RWPE1 (cell line): ENCODE measurements at regions not wholly inside any gene's neighbourhood (a gene's known extent, or its start where the extent isn't known, plus 50 kb on each side); places are given as distances from the start of the nearest gene placed in this dataset.

Experiments used
- CTCF ChIA-PET: fragments of 350-600 bp; sonication (Branson Sonifier 250); formaldehyde crosslinking; extraction: SDS; loops from one replicate; lab custom pipeline; 2021; lab: Yijun Ruan, JAX
- POLR2A ChIA-PET: fragments of 400-600 bp; formaldehyde crosslinking; extraction: SDS; loops from one replicate; lab custom pipeline; 2020; ENCODE audit warnings: antibody characterized with exemption; ENCODE audit not compliant: low non-redundant PET; lab: Yijun Ruan, JAX
- DNase-seq: peaks from one replicate; pipeline ENCODE4 v3.0.0; 2012; ENCODE audit warnings: low spot score
- H3K27ac ChIP-seq: fragments of 450-650 bp; 2 replicates; pipeline ENCODE4 v1.5.1; 2017
- TF ChIP-seq, protein P1 (sequence below): fragments of 450-650 bp; conservative IDR thresholded peaks from 2 replicates; pipeline ENCODE4 v1.5.1; 2017; ENCODE audit warnings: low read depth, mild to moderate bottlenecking

DNA sequence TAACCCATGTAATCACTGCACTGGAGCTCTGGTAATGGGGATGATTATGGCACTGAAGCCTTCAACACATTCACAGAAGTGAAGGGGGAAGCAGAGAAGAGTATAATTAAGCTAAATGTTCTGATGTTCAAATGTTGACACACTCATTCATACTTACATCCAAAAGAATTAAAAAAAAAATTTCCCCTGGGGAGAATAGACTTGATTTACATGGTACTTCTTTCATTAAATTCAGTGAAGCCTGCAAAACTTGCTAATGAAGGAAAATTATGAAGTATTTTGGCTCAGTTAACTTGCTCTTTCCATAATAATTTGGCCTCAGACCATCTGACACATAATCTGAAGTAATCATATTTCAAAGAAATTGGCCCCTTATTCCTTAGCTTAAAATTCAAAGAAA, 428.8 kb downstream of the SH3GL2 start:
- TF ChIP-seq, protein P1, sequence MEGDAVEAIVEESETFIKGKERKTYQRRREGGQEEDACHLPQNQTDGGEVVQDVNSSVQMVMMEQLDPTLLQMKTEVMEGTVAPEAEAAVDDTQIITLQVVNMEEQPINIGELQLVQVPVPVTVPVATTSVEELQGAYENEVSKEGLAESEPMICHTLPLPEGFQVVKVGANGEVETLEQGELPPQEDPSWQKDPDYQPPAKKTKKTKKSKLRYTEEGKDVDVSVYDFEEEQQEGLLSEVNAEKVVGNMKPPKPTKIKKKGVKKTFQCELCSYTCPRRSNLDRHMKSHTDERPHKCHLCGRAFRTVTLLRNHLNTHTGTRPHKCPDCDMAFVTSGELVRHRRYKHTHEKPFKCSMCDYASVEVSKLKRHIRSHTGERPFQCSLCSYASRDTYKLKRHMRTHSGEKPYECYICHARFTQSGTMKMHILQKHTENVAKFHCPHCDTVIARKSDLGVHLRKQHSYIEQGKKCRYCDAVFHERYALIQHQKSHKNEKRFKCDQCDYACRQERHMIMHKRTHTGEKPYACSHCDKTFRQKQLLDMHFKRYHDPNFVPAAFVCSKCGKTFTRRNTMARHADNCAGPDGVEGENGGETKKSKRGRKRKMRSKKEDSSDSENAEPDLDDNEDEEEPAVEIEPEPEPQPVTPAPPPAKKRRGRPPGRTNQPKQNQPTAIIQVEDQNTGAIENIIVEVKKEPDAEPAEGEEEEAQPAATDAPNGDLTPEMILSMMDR, result no peak
- ChIA-PET CTCF (no interaction called here), POLR2A (no interaction called here)
- no peak overlapping the region for H3K27ac ChIP-seq
- no peak for DNase-seq

DNA sequence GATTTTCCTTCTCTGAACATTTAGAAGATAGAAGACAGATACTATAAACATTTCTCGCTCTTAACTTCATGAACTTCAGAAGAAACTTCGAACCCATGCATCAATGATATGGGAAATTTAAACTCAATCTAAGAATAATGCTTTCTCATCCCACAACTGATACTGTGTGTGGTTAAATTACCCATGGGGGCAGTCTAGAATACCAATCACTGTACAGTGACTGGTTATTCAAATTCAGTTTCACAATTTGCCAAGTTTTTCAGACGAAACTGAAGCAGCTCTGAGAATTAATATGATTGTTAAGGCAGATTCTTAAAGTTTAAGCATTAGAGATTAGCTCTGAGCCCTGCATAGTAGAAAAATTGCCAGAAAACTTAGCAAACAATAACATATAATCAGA, 431.0 kb downstream of the SH3GL2 start:
- no peak for DNase-seq
- H3K27ac ChIP-seq, result no peak overlapping the region
- CTCF ChIA-PET, result no interaction called here
- TF ChIP-seq, protein P1, result no peak
- POLR2A ChIA-PET, result no interaction called here

DNA sequence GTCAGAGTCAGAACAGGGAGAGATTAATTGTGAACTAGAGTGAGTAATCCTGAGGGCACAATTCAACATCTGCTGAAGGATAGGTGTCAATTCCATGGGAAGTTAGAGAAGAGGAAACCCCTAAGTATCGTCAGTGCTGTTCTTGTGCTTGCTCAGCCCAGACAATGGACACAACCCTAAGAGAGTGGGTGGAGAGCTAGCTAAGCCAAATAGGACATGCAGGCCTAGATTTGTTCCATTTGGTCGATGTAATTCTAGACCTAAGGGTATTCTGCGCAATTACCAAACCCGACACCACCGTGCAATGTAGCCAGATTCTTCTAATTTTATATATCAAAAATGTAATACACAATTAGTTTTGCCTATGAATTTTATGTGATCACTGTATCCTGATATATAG, 431.6 kb downstream of the SH3GL2 start:
- ChIA-PET CTCF (interaction anchor here (0.7 kb wide), 1 partner anchor 1806 kb away, joined by 3 read pairs; no protein-coding TSS in a partner anchor), POLR2A (no interaction called here)
- TF ChIP-seq, protein P1, result no peak
- DNase-seq, result no peak
- H3K27ac ChIP-seq, result no peak overlapping the region

GRCh38 chr9:18012170-18012569, 433.3 kb downstream of the SH3GL2 start:
- no peak overlapping the region for H3K27ac ChIP-seq
- ChIA-PET POLR2A (no interaction called here), CTCF (no interaction called here)
- no peak for DNase-seq
- TF ChIP-seq, protein P1, result no peak

DNA sequence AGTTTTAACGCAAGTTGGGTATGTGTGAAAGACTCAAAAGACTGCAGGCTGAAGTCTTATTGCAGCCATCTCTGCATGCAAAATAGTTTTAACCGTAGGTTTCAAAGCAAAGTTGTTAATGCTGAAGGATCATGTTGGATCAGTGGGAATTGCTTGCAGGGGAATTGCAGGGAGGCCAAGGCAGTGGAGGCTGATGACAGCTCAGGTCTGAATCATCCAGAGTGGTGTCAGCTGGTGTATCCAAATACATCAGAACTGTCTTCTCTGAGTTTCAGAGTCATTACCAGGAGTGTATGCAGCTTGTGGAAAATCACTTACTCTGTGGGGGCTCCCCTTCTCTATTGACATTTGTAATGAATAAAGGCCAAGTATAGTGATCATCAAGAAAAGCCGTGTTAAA, 435.7 kb downstream of the SH3GL2 start:
- POLR2A ChIA-PET, result no interaction called here
- DNase-seq, result no peak
- CTCF ChIA-PET, result no interaction called here
- H3K27ac ChIP-seq, result no peak overlapping the region
- TF ChIP-seq, protein P1, result no peak

GRCh38 chr9:18015116-18015515, 436.2 kb downstream of the SH3GL2 start:
- CTCF ChIA-PET, result no interaction called here
- DNase-seq, result no peak
- TF ChIP-seq, protein P1, result no peak
- POLR2A ChIA-PET, result no interaction called here
- H3K27ac ChIP-seq, result no peak overlapping the region
